ENCODE measurements at regions not wholly inside any gene's neighbourhood (a gene's known extent, or its start where the extent isn't known, plus 50 kb on each side); places are given as distances from the start of the nearest gene placed in this dataset.

GRCh38 chr7:32140210-32140939 is 70.2 kb upstream of the PDE1C start:
- DNase-seq, result no peak

GRCh38 chr7:32137059-32137458 is 66.9 kb upstream of the PDE1C start:
- no peak for DNase-seq

- no peak for DNase-seq
Measured at GRCh38 chr7:32131091-32131490, 60.9 kb upstream of the PDE1C start.

GRCh38 chr7:32126843-32127242 is 56.6 kb upstream of the PDE1C start:
- DNase-seq, result no peak
